ENCODE measurements at regions not wholly inside any gene's neighbourhood (a gene's known extent, or its start where the extent isn't known, plus 50 kb on each side); places are given as distances from the start of the nearest gene placed in this dataset.

GRCh38 chr18:40469316-40469715 is 1485.7 kb upstream of the PIK3C3 start:
- ChIA-PET POLR2A (no interaction called here), CTCF (no interaction called here)
- DNase-seq (ENCODE audit: extremely low spot score) = no peak
- no peak for TF ChIP-seq ZNF384 (IDR thresholded peaks at IDR 0.05)
- no peak for TF ChIP-seq BHLHE40 (IDR thresholded peaks at IDR 0.05; ENCODE audit: borderline replicate concordance)
- TF ChIP-seq SUZ12 (IDR thresholded peaks at IDR 0.05) = no peak
- TF ChIP-seq ELF4 (IDR thresholded peaks at IDR 0.05) = no peak
- TF ChIP-seq HDGF (IDR thresholded peaks at IDR 0.05; ENCODE audit: borderline replicate concordance) = no peak
- TF ChIP-seq SP1 (IDR thresholded peaks at IDR 0.05) = no peak
- TF ChIP-seq CTBP1 (IDR thresholded peaks at IDR 0.05; ENCODE audit: borderline replicate concordance) = no peak
- no peak for TF ChIP-seq LEF1 (IDR thresholded peaks at IDR 0.05; ENCODE audit: borderline replicate concordance)
- no peak for TF ChIP-seq FOXM1 (IDR thresholded peaks at IDR 0.05; ENCODE audit: borderline replicate concordance)
- no peak for TF ChIP-seq TARDBP (IDR thresholded peaks at IDR 0.05)

GRCh38 chr18:40464032-40464431 is 1491.0 kb upstream of the PIK3C3 start:
- ChIA-PET CTCF (no interaction called here), POLR2A (no interaction called here)
- no peak for DNase-seq (ENCODE audit: extremely low spot score)
- TF ChIP-seq FOXM1 (IDR thresholded peaks at IDR 0.05; ENCODE audit: borderline replicate concordance) = no peak
- no peak for TF ChIP-seq ARNT (IDR thresholded peaks at IDR 0.05)
- no peak for TF ChIP-seq FOXK2 (IDR thresholded peaks at IDR 0.05)
- no peak for TF ChIP-seq L3MBTL2 (conservative IDR thresholded peaks at IDR 0.05)
- no peak for TF ChIP-seq BHLHE40 (IDR thresholded peaks at IDR 0.05; ENCODE audit: borderline replicate concordance)
- TF ChIP-seq PKNOX1 (IDR thresholded peaks at IDR 0.05) = no peak
- no peak for TF ChIP-seq ZNF384 (IDR thresholded peaks at IDR 0.05)

GRCh38 chr18:40453903-40454302 is 1501.1 kb upstream of the PIK3C3 start:
- TF ChIP-seq FOXK2 (IDR thresholded peaks at IDR 0.05) = no peak
- no peak for TF ChIP-seq SP1 (IDR thresholded peaks at IDR 0.05)
- TF ChIP-seq ELF4 (IDR thresholded peaks at IDR 0.05) = no peak
- no peak for TF ChIP-seq NFRKB (IDR thresholded peaks at IDR 0.05)
- DNase-seq (ENCODE audit: extremely low spot score) = no peak
- CTCF ChIA-PET = no interaction called here
- POLR2A ChIA-PET = no interaction called here

- TF ChIP-seq HDGF (IDR thresholded peaks at IDR 0.05; ENCODE audit: borderline replicate concordance) = no peak
- TF ChIP-seq ARNT (IDR thresholded peaks at IDR 0.05) = no peak
- no peak for TF ChIP-seq BHLHE40 (IDR thresholded peaks at IDR 0.05; ENCODE audit: borderline replicate concordance)
- no peak for TF ChIP-seq FOXA1 (IDR thresholded peaks at IDR 0.05)
- POLR2A ChIA-PET = no interaction called here
- CTCF ChIA-PET = no interaction called here
- DNase-seq (ENCODE audit: extremely low spot score) = no peak
These were observed 1502.4 kb upstream of the PIK3C3 start for GRCh38 chr18:40452599-40452998.

- POLR2A ChIA-PET = no interaction called here
- DNase-seq (ENCODE audit: extremely low spot score) = no peak
- TF ChIP-seq SUZ12 (IDR thresholded peaks at IDR 0.05) (no peak), PKNOX1 (IDR thresholded peaks at IDR 0.05) (no peak), TARDBP (IDR thresholded peaks at IDR 0.05) (no peak), NFRKB (IDR thresholded peaks at IDR 0.05) (no peak), CTBP1 (IDR thresholded peaks at IDR 0.05; ENCODE audit: borderline replicate concordance) (no peak), ZNF384 (IDR thresholded peaks at IDR 0.05) (no peak), FOXK2 (IDR thresholded peaks at IDR 0.05) (no peak), ELF4 (IDR thresholded peaks at IDR 0.05) (no peak), LEF1 (IDR thresholded peaks at IDR 0.05; ENCODE audit: borderline replicate concordance) (no peak), HDGF (IDR thresholded peaks at IDR 0.05; ENCODE audit: borderline replicate concordance) (no peak), L3MBTL2 (conservative IDR thresholded peaks at IDR 0.05) (no peak), SP1 (IDR thresholded peaks at IDR 0.05) (no peak), FOXA1 (IDR thresholded peaks at IDR 0.05) (no peak), BHLHE40 (IDR thresholded peaks at IDR 0.05; ENCODE audit: borderline replicate concordance) (no peak), ARNT (IDR thresholded peaks at IDR 0.05) (no peak), FOXM1 (IDR thresholded peaks at IDR 0.05; ENCODE audit: borderline replicate concordance) (no peak)
- CTCF ChIA-PET = no interaction called here
These were observed 1504.3 kb upstream of the PIK3C3 start for GRCh38 chr18:40450751-40451150.

GRCh38 chr18:40447820-40448219 is 1507.2 kb upstream of the PIK3C3 start:
- no peak for DNase-seq (ENCODE audit: extremely low spot score)
- TF ChIP-seq FOXA1 (IDR thresholded peaks at IDR 0.05) (no peak), TARDBP (IDR thresholded peaks at IDR 0.05) (no peak), HDGF (IDR thresholded peaks at IDR 0.05; ENCODE audit: borderline replicate concordance) (no peak), CTBP1 (IDR thresholded peaks at IDR 0.05; ENCODE audit: borderline replicate concordance) (no peak), PKNOX1 (IDR thresholded peaks at IDR 0.05) (no peak), NFRKB (IDR thresholded peaks at IDR 0.05) (no peak), SP1 (IDR thresholded peaks at IDR 0.05) (no peak), ELF4 (IDR thresholded peaks at IDR 0.05) (no peak), SUZ12 (IDR thresholded peaks at IDR 0.05) (no peak), L3MBTL2 (conservative IDR thresholded peaks at IDR 0.05) (no peak), FOXK2 (IDR thresholded peaks at IDR 0.05) (no peak), BHLHE40 (IDR thresholded peaks at IDR 0.05; ENCODE audit: borderline replicate concordance) (no peak), FOXM1 (IDR thresholded peaks at IDR 0.05; ENCODE audit: borderline replicate concordance) (no peak), ZNF384 (IDR thresholded peaks at IDR 0.05) (no peak), LEF1 (IDR thresholded peaks at IDR 0.05; ENCODE audit: borderline replicate concordance) (no peak), ARNT (IDR thresholded peaks at IDR 0.05) (no peak)
- CTCF ChIA-PET = interaction anchor here (0.6 kb wide), 1 partner anchor 17 kb away, joined by 3 read pairs; no protein-coding TSS in a partner anchor
- POLR2A ChIA-PET = no interaction called here

- POLR2A ChIA-PET = no interaction called here
- no peak for TF ChIP-seq FOXA1 (IDR thresholded peaks at IDR 0.05)
- TF ChIP-seq SUZ12 (IDR thresholded peaks at IDR 0.05) = no peak
- no peak for TF ChIP-seq BHLHE40 (IDR thresholded peaks at IDR 0.05; ENCODE audit: borderline replicate concordance)
- no peak for TF ChIP-seq ZNF384 (IDR thresholded peaks at IDR 0.05)
- TF ChIP-seq L3MBTL2 (conservative IDR thresholded peaks at IDR 0.05) = no peak
- TF ChIP-seq FOXM1 (IDR thresholded peaks at IDR 0.05; ENCODE audit: borderline replicate concordance) = no peak
- no peak for TF ChIP-seq PKNOX1 (IDR thresholded peaks at IDR 0.05)
- TF ChIP-seq NFRKB (IDR thresholded peaks at IDR 0.05) = no peak
- no peak for TF ChIP-seq FOXK2 (IDR thresholded peaks at IDR 0.05)
- TF ChIP-seq LEF1 (IDR thresholded peaks at IDR 0.05; ENCODE audit: borderline replicate concordance) = no peak
- no peak for TF ChIP-seq CTBP1 (IDR thresholded peaks at IDR 0.05; ENCODE audit: borderline replicate concordance)
- TF ChIP-seq HDGF (IDR thresholded peaks at IDR 0.05; ENCODE audit: borderline replicate concordance) = no peak
- no peak for TF ChIP-seq ELF4 (IDR thresholded peaks at IDR 0.05)
- TF ChIP-seq TARDBP (IDR thresholded peaks at IDR 0.05) = no peak
- no peak for TF ChIP-seq SP1 (IDR thresholded peaks at IDR 0.05)
- no peak for TF ChIP-seq ARNT (IDR thresholded peaks at IDR 0.05)
- DNase-seq (ENCODE audit: extremely low spot score) = no peak
- CTCF ChIA-PET = no interaction called here
These were observed 1514.9 kb upstream of the PIK3C3 start for GRCh38 chr18:40440088-40440487.

Data from HEK293T (cell line).